Osteoblast (primary cell): ENCODE measurements at regions not wholly inside any gene's neighbourhood (a gene's known extent, or its start where the extent isn't known, plus 50 kb on each side); places are given as distances from the start of the nearest gene placed in this dataset.
"Not testable (repeated sequence)": the region's sequence is repeated elsewhere in the genome, so short reads cannot be mapped to it uniquely, and the experiment has no call there.

Source experiments
- DNase-seq: peaks from one replicate; pipeline ENCODE4 v3.0.0; 2011; ENCODE audit warnings: low spot score, mixed read lengths; ENCODE audit not compliant: insufficient read length; ENCODE audit errors: missing footprints
- H2AFZ ChIP-seq: 2 replicates; pipeline ENCODE4 v1.6.0; 2011; ENCODE audit warnings: mild to moderate bottlenecking, low read length
- H3K27ac ChIP-seq: 2 replicates; pipeline ENCODE4 v1.5.1; 2011; ENCODE audit warnings: mild to moderate bottlenecking, low read depth, low read length, moderate library complexity
- H3K27me3 ChIP-seq: 2 replicates; pipeline ENCODE4 v1.6.0; 2012; ENCODE audit warnings: mild to moderate bottlenecking, control low read depth, inconsistent platforms, low read length, moderate library complexity; ENCODE audit not compliant: insufficient read depth
- H3K36me3 ChIP-seq: 2 replicates; pipeline ENCODE4 v1.5.1; 2011; ENCODE audit warnings: mild to moderate bottlenecking, low read length, control low read depth, moderate library complexity; ENCODE audit not compliant: insufficient read depth
- H3K4me1 ChIP-seq: 2 replicates; pipeline ENCODE4 v1.5.1; 2011; ENCODE audit warnings: mild to moderate bottlenecking, low read length, control low read depth, moderate library complexity; ENCODE audit not compliant: insufficient read depth
- H3K4me2 ChIP-seq: 2 replicates; pipeline ENCODE4 v1.6.0; 2011; ENCODE audit warnings: mild to moderate bottlenecking, low read length; ENCODE audit not compliant: insufficient read depth
- H3K4me3 ChIP-seq: fragments of 200-600 bp; sonication (generic); 3 replicates; pipeline ENCODE4 v1.5.1; 2012; ENCODE audit warnings: mild to moderate bottlenecking, low read length, inconsistent platforms; ENCODE audit not compliant: insufficient read depth
- H3K79me2 ChIP-seq: 2 replicates; pipeline ENCODE4 v1.6.0; 2012; ENCODE audit warnings: mild to moderate bottlenecking, low read length, control low read depth, inconsistent platforms; ENCODE audit not compliant: insufficient read depth
- H3K9me3 ChIP-seq: 2 replicates; pipeline ENCODE4 v1.5.1; 2011; ENCODE audit warnings: low read depth, low read length, control low read depth
- H4K20me1 ChIP-seq: 2 replicates; pipeline ENCODE4 v1.6.0; 2012; ENCODE audit warnings: mild to moderate bottlenecking, low read length, control low read depth; ENCODE audit not compliant: insufficient read depth
- TF ChIP-seq, protein P1 (sequence below): IDR thresholded peaks from 2 replicates; pipeline ENCODE4 v1.5.1; 2011; ENCODE audit warnings: mild to moderate bottlenecking, low read depth, low read length, moderate library complexity; ENCODE audit errors: extremely low read depth

DNA sequence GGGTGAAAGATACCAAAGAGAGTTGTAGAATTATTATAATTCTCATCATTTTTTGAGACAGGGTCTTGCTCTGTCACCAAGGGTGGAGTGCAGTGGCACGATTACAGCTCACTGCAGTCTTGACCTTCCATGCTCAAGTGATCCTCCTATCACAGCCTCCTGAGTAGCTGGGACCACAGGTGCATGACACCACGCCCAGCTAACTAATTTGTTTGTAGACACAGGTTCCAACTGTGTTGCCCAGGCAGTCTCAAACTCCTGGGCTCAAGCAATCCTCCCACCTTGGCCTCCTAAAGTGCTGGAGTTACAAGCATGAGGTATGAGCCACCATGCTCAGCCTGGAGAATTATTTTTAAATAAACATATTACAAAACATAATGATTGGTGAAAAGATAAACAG, 92.8 kb upstream of the MSH6 start:
- Histone ChIP-seq H3K36me3 (no peaks in the 10 kb centered on the region), H3K9me3 (no peaks in the 10 kb centered on the region), H3K4me3 (no peak overlapping the region), H2AFZ (no peak overlapping the region), H3K4me2 (no peak overlapping the region), H4K20me1 (no peaks in the 10 kb centered on the region), H3K79me2 (no peaks in the 10 kb centered on the region), H3K4me1 (no peaks in the 10 kb centered on the region), H3K27me3 (no peaks in the 10 kb centered on the region), H3K27ac (no peak overlapping the region)
- TF ChIP-seq, protein P1, sequence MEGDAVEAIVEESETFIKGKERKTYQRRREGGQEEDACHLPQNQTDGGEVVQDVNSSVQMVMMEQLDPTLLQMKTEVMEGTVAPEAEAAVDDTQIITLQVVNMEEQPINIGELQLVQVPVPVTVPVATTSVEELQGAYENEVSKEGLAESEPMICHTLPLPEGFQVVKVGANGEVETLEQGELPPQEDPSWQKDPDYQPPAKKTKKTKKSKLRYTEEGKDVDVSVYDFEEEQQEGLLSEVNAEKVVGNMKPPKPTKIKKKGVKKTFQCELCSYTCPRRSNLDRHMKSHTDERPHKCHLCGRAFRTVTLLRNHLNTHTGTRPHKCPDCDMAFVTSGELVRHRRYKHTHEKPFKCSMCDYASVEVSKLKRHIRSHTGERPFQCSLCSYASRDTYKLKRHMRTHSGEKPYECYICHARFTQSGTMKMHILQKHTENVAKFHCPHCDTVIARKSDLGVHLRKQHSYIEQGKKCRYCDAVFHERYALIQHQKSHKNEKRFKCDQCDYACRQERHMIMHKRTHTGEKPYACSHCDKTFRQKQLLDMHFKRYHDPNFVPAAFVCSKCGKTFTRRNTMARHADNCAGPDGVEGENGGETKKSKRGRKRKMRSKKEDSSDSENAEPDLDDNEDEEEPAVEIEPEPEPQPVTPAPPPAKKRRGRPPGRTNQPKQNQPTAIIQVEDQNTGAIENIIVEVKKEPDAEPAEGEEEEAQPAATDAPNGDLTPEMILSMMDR: no peak
- DNase-seq: no peak

DNA sequence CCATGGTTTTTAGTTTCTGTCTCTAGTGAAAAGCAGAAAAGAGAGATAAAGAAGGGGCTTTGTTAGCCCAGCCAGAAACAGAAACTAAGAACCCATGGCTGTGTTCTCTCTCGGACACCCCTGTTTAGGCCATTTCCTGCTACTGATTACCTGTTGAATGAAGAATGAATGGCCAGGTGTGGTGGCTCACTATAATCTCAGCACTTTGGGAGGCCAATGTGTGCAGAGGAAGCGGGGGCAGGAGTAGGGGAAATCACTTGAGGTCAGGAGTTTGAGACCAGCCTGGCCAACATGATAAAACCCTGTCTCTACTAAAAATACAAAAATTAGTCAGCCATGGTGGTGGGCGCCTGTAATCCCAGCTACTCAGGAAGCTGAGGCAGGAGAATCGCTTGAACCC, 93.8 kb upstream of the MSH6 start:
- H3K27ac ChIP-seq: not testable (repeated sequence)

DNA sequence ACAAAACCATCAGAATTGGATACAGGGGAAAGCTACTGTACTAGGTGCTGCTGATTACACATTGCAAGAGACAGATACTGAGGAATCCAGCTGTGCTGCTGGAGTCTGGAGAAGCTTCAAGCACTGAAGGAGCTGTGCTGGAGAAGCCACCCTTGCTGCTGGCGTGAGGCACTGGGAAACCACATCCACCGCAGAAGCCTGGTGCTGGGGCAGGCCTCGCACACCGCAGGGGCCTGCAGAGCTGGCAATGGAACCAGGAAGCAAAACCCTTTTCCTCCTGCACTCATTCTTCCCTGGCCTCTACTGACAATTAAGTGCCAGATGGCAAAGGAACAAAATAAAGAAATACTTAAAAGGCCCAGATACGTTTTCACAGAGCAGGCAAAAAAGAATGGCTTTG, 94.4 kb upstream of the MSH6 start:
- no peaks in the 10 kb centered on the region for H3K27me3 ChIP-seq
- TF ChIP-seq, protein P1: no peak
- H3K4me1 ChIP-seq: no peaks in the 10 kb centered on the region
- no peaks in the 10 kb centered on the region for H3K79me2 ChIP-seq
- H4K20me1 ChIP-seq: no peaks in the 10 kb centered on the region
- no peaks in the 10 kb centered on the region for H3K9me3 ChIP-seq
- H2AFZ ChIP-seq: no peak overlapping the region
- no peak overlapping the region for H3K4me2 ChIP-seq
- no peak overlapping the region for H3K27ac ChIP-seq
- no peaks in the 10 kb centered on the region for H3K36me3 ChIP-seq
- H3K4me3 ChIP-seq: no peak overlapping the region
- DNase-seq: no peak

More for the DNA sequence above, 93.8 kb upstream of the MSH6 start:
- not testable (repeated sequence) for DNase-seq, H3K27me3 ChIP-seq, H3K36me3 ChIP-seq, H3K4me1 ChIP-seq, H3K4me3 ChIP-seq, H3K4me2 ChIP-seq, H3K79me2 ChIP-seq, H3K9me3 ChIP-seq, H4K20me1 ChIP-seq
- peak overlapping the region; percentile 35 for H2AFZ ChIP-seq

DNA sequence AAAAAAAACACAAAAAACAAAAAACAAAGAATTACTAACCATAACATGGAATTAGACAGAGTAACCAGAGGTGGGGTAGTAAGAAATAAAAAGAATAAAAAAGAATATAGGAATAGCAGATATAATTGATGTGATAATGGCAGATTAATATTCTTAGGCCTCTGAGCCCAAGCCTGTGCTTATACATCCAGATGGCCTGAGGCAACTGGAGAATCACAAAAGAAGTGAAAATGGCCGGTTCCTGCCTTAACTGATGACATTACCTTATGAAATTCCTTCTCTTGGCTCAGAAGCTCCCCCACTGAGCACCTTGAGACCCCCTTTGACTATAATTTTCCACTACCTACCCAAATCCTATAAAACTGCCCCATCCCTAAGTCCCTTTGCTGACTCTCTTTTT, 95.1 kb upstream of the MSH6 start:
- H2AFZ ChIP-seq: no peak overlapping the region
- TF ChIP-seq, protein P1: no peak
- no peak for DNase-seq
- H4K20me1 ChIP-seq: no peaks in the 10 kb centered on the region
- H3K27ac ChIP-seq: no peak overlapping the region
- H3K9me3 ChIP-seq: no peaks in the 10 kb centered on the region
- no peaks in the 10 kb centered on the region for H3K79me2 ChIP-seq
- no peaks in the 10 kb centered on the region for H3K27me3 ChIP-seq
- no peak overlapping the region for H3K4me2 ChIP-seq
- H3K36me3 ChIP-seq: no peaks in the 10 kb centered on the region
- H3K4me3 ChIP-seq: no peak overlapping the region
- H3K4me1 ChIP-seq: no peaks in the 10 kb centered on the region
